ENCODE measurements at regions not wholly inside any gene's neighbourhood (a gene's known extent, or its start where the extent isn't known, plus 50 kb on each side); places are given as distances from the start of the nearest gene placed in this dataset.

- peaks cover 12% of the 10 kb centered on the region for H3K9me3 ChIP-seq (ENCODE audit: insufficient read depth, low read length, severe bottlenecking)
- no peaks in the 10 kb centered on the region for H3K79me2 ChIP-seq (ENCODE audit: insufficient read depth, low read length)
- H3K4me1 ChIP-seq (ENCODE audit: insufficient read depth, low read length), result no peaks in the 10 kb centered on the region; the same call in 1 of the 2 replicates
- H3K4me3 ChIP-seq (ENCODE audit: low read depth in 1 of 2, low read length in 2 of 2), result no peak overlapping the region
- H2AFZ ChIP-seq (ENCODE audit: low read depth, low read length), result no peak overlapping the region
- peaks cover 36% of the 10 kb centered on the region for H3K36me3 ChIP-seq (ENCODE audit: insufficient read depth, low read length)
- no peak for ATAC-seq (ENCODE audit: insufficient read depth, low read depth)
- no peak overlapping the region for H3K4me2 ChIP-seq (ENCODE audit: insufficient read depth, low read length)
- H3K9ac ChIP-seq (ENCODE audit: low read depth, low read length), result no peak overlapping the region
- no peak for DNase-seq
- no peaks in the 10 kb centered on the region for H4K20me1 ChIP-seq (ENCODE audit: insufficient read depth, low read length)
- H3K27me3 ChIP-seq (ENCODE audit: insufficient read depth, low read length, poor library complexity), result no peaks in the 10 kb centered on the region
- no peak overlapping the region for H3K27ac ChIP-seq (ENCODE audit: low read length)
- TF ChIP-seq EZH2 (IDR thresholded peaks at IDR 0.05; ENCODE audit: borderline replicate concordance, low read depth, low read length, severe bottlenecking), result no peak
- TF ChIP-seq CTCF (IDR thresholded peaks at IDR 0.05; ENCODE audit: borderline replicate concordance, extremely low read depth, low read length, poor library complexity, severe bottlenecking), result no peak
Observed at GRCh38 chr14:71650187-71650755, 282.0 kb upstream of the RGS6 start.

- Histone ChIP-seq H2AFZ (ENCODE audit: low read depth, low read length) (no peak overlapping the region), H3K4me3 (ENCODE audit: low read depth in 1 of 2, low read length in 2 of 2) (no peak overlapping the region), H4K20me1 (ENCODE audit: insufficient read depth, low read length) (no peaks in the 10 kb centered on the region), H3K9ac (ENCODE audit: low read depth, low read length) (no peak overlapping the region), H3K27me3 (ENCODE audit: insufficient read depth, low read length, poor library complexity) (no peaks in the 10 kb centered on the region), H3K4me1 (ENCODE audit: insufficient read depth, low read length) (no peaks in the 10 kb centered on the region; the same call in 1 of the 2 replicates), H3K4me2 (ENCODE audit: insufficient read depth, low read length) (no peak overlapping the region), H3K79me2 (ENCODE audit: insufficient read depth, low read length) (no peaks in the 10 kb centered on the region), H3K9me3 (ENCODE audit: insufficient read depth, low read length, severe bottlenecking) (peaks cover 12% of the 10 kb centered on the region), H3K36me3 (ENCODE audit: insufficient read depth, low read length) (peaks cover 36% of the 10 kb centered on the region), H3K27ac (ENCODE audit: low read length) (no peak overlapping the region)
- no peak for ATAC-seq (ENCODE audit: insufficient read depth, low read depth)
- no peak for TF ChIP-seq CTCF (IDR thresholded peaks at IDR 0.05; ENCODE audit: borderline replicate concordance, extremely low read depth, low read length, poor library complexity, severe bottlenecking)
- no peak for TF ChIP-seq EZH2 (IDR thresholded peaks at IDR 0.05; ENCODE audit: borderline replicate concordance, low read depth, low read length, severe bottlenecking)
- no peak for DNase-seq
Observed at GRCh38 chr14:71651228-71651627, 281.0 kb upstream of the RGS6 start.

- Histone ChIP-seq H3K27ac (ENCODE audit: low read length) (no peak overlapping the region), H2AFZ (ENCODE audit: low read depth, low read length) (no peak overlapping the region), H4K20me1 (ENCODE audit: insufficient read depth, low read length) (no peaks in the 10 kb centered on the region), H3K9ac (ENCODE audit: low read depth, low read length) (no peak overlapping the region), H3K9me3 (ENCODE audit: insufficient read depth, low read length, severe bottlenecking) (peaks cover 12% of the 10 kb centered on the region), H3K4me1 (ENCODE audit: insufficient read depth, low read length) (peaks cover 6% of the 10 kb centered on the region), H3K4me2 (ENCODE audit: insufficient read depth, low read length) (no peak overlapping the region), H3K36me3 (ENCODE audit: insufficient read depth, low read length) (peaks cover 36% of the 10 kb centered on the region), H3K27me3 (ENCODE audit: insufficient read depth, low read length, poor library complexity) (no peaks in the 10 kb centered on the region), H3K4me3 (ENCODE audit: low read depth in 1 of 2, low read length in 2 of 2) (no peak overlapping the region), H3K79me2 (ENCODE audit: insufficient read depth, low read length) (no peaks in the 10 kb centered on the region)
- TF ChIP-seq CTCF (IDR thresholded peaks at IDR 0.05; ENCODE audit: borderline replicate concordance, extremely low read depth, low read length, poor library complexity, severe bottlenecking) (no peak), EZH2 (IDR thresholded peaks at IDR 0.05; ENCODE audit: borderline replicate concordance, low read depth, low read length, severe bottlenecking) (no peak)
- DNase-seq (no peak), ATAC-seq (ENCODE audit: insufficient read depth, low read depth) (no peak)
Observed at GRCh38 chr14:71652368-71652767, 279.9 kb upstream of the RGS6 start.

All from DND-41 (cell line).